ENCODE measurements at regions not wholly inside any gene's neighbourhood (a gene's known extent, or its start where the extent isn't known, plus 50 kb on each side); places are given as distances from the start of the nearest gene placed in this dataset.

GRCh38 chr14:25150934-25151790 lies 101.2 kb upstream of the STXBP6 start:
- TF ChIP-seq CTCF (IDR thresholded peaks at IDR 0.05; ENCODE audit: insufficient read depth, low read length, poor library complexity, severe bottlenecking) (peak; percentile 72), EZH2phosphoT487 (conservative IDR thresholded peaks at IDR 0.05; ENCODE audit: low read length) (no peak)
